ENCODE measurements at regions not wholly inside any gene's neighbourhood (a gene's known extent, or its start where the extent isn't known, plus 50 kb on each side); places are given as distances from the start of the nearest gene placed in this dataset.

DNA sequence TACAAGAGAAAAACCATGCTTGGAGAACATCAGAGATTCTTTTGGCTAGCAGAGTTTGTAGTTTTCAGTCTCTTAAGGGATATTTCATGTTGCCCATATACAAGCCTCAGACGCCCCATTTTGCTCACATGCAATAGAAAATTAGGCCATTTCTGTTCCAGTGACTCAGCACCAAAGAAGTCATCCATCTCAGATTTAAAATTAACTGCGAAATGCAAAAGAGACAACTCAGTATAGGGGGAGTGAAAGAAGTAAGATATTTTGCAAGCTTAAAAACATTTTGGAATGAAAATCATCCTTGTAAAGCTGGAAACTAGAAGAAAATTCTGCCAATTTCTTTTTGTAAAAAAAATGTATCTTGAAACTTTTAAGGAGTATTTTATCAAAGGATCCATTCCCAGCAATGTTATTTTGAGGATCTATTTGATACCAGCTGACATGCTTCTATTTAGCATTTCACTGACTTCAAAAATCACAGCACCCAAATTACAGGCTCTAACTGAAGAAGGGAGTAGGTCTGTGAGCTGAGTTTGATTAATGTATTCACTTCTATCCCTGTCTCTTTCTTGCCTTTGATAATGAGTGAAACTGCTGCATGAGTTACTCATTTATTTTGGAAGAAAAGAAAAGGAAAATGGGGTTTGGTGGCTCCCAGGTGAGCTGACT is 223.7 kb upstream of the SULF2 start:
- Histone ChIP-seq H3K4me1 (ENCODE audit: control insufficient read depth, insufficient read depth, low read length) (no peaks in the 10 kb centered on the region), H3K27ac (ENCODE audit: low read depth, low read length) (no peak overlapping the region), H3K9ac (ENCODE audit: low read length) (no peak overlapping the region), H3K27me3 (ENCODE audit: control insufficient read depth, insufficient read depth, low read length) (no peaks in the 10 kb centered on the region), H3K9me3 (ENCODE audit: control insufficient read depth, insufficient read depth, low read depth, low read length) (peaks cover 42% of the 10 kb centered on the region), H3K36me3 (ENCODE audit: control insufficient read depth, insufficient read depth, low read length) (no peaks in the 10 kb centered on the region), H3K4me3 (ENCODE audit: low read depth, low read length) (no peak overlapping the region)

DNA sequence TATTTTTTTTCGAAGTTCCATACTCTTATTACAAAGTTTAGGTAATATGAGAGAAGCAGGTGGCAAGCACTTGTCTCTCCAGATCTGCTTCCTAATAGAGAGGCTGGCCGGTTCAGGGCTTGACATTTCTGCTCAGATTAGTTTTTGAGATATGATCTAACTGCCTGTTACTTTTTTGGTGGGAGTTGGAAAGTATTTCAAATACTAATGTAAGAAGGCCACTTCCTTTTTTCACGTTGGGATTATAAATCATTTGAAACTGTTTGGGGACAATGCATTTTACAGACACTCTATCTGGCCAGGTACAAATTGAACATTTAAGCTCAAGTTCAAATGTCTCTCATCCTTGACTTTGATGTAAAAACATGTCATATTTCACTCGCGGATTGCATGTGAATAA is 222.1 kb upstream of the SULF2 start:
- no peaks in the 10 kb centered on the region for H3K4me1 ChIP-seq (ENCODE audit: control insufficient read depth, insufficient read depth, low read length)
- H3K4me3 ChIP-seq (ENCODE audit: low read depth, low read length), result no peak overlapping the region
- no peaks in the 10 kb centered on the region for H3K36me3 ChIP-seq (ENCODE audit: control insufficient read depth, insufficient read depth, low read length)
- peaks cover 44% of the 10 kb centered on the region for H3K9me3 ChIP-seq (ENCODE audit: control insufficient read depth, insufficient read depth, low read depth, low read length)
- H3K27ac ChIP-seq (ENCODE audit: low read depth, low read length), result no peak overlapping the region
- no peaks in the 10 kb centered on the region for H3K27me3 ChIP-seq (ENCODE audit: control insufficient read depth, insufficient read depth, low read length)
- H3K9ac ChIP-seq (ENCODE audit: low read length), result no peak overlapping the region

DNA sequence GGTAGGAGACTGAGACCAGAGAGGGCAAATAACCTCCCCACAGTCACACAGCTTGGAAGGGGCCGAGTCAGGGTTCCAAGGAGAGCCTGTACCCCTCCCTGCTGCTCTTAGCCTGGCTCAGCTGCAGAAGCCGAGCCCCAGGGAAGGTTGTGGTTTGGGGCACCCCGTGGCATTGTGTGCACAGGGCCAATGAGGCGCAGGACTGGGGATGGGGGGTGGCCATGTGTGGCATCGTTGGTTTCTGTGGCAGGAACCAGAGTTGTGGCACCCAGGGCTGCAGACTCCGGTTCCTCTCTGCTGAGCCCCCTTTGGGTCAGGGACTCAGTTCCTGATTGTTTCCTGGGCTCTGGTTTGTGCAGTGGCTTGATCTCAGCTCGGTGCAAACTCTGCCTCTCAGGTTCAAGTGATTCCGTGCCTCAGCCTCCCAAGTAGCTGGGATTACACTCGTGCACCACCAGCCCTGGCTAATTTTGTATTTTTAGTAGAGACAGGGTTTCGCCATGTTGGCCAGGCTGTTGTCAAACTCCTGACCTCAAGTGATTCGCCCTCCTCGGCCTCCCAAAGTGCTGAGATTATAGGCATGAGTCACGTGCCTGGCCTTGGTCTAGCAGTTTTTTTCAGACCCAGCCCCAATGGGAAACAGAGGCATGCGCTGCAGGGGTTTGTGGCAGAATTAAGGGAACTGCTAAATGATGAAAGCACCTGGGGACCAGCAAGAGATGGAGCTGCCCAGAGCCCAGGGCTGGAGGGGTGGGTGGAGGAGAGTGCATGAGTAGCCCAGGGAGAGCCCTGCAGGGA is 221.0 kb upstream of the SULF2 start:
- no peaks in the 10 kb centered on the region for H3K27me3 ChIP-seq (ENCODE audit: control insufficient read depth, insufficient read depth, low read length)
- no peaks in the 10 kb centered on the region for H3K4me1 ChIP-seq (ENCODE audit: control insufficient read depth, insufficient read depth, low read length)
- H3K36me3 ChIP-seq (ENCODE audit: control insufficient read depth, insufficient read depth, low read length), result no peaks in the 10 kb centered on the region
- H3K4me3 ChIP-seq (ENCODE audit: low read depth, low read length), result no peak overlapping the region
- peaks cover 38% of the 10 kb centered on the region for H3K9me3 ChIP-seq (ENCODE audit: control insufficient read depth, insufficient read depth, low read depth, low read length)
- H3K27ac ChIP-seq (ENCODE audit: low read depth, low read length), result no peak overlapping the region
- H3K9ac ChIP-seq (ENCODE audit: low read length), result no peak overlapping the region

DNA sequence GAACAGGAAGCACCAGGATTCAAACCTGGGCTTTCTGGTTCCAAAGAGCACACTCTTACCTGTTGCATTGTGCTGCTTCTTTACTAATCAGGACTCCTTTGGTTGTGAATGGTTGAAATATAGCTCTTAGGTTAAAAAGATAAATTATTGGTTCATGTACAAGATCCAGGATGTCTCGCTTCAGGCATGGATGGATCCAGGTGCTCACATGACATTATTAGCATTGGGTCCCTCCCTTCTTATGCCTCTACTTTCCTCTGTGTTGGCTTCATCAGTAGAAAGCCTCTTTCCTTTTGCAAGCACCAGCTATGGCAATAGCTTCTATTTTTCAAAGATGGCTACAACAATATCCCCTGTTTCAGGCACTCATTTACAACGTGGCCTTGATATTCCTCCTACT is 217.7 kb upstream of the SULF2 start:
- Histone ChIP-seq H3K9ac (ENCODE audit: low read length) (no peak overlapping the region), H3K36me3 (ENCODE audit: control insufficient read depth, insufficient read depth, low read length) (no peaks in the 10 kb centered on the region), H3K27me3 (ENCODE audit: control insufficient read depth, insufficient read depth, low read length) (no peaks in the 10 kb centered on the region), H3K27ac (ENCODE audit: low read depth, low read length) (no peak overlapping the region), H3K4me1 (ENCODE audit: control insufficient read depth, insufficient read depth, low read length) (no peaks in the 10 kb centered on the region), H3K9me3 (ENCODE audit: control insufficient read depth, insufficient read depth, low read depth, low read length) (peaks cover 16% of the 10 kb centered on the region; the same call in 1 of the 2 replicates), H3K4me3 (ENCODE audit: low read depth, low read length) (no peak overlapping the region)

DNA sequence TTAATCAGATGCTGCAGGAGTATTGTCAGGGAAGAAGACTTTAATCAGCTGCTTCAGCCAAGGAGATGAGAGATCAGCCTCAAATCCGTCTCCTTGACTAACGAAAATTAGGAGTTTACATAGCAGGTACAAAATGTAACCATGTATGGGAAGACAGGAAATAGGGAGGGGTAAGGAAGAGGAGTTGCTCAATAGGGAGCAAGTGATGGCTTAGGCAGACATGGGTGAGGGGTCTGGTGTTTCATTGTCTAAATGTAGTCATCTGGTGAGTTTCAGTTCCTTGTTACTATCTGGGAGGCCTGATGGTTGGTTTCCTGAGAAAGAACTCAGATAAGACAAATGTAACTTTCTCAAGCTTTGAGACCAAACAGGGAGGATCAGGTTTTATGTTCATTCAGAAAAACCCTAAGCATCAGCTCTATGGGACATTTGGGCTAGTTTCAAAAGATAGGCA is 217.3 kb upstream of the SULF2 start:
- no peak overlapping the region for H3K4me3 ChIP-seq (ENCODE audit: low read depth, low read length)
- no peak overlapping the region for H3K27ac ChIP-seq (ENCODE audit: low read depth, low read length)

DNA sequence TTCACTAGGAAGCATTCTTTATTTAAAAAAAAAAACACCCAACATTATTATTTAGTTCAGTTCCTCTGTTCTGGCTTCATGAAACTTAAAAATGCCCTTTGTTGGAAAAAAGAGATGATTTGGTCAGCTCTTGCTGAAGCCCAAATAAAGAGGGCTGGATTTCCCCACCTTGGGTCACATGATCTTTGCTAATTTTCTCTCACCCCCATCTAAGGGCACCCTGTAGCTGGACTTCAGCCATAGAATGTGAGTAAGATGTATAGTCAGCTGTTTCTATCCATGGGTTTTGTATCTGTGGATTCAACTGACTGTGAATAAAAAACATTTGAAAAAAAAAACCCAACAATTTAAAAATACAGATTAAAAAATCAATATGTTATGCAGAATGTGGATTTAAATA is 213.9 kb upstream of the SULF2 start:
- H3K27me3 ChIP-seq (ENCODE audit: control insufficient read depth, insufficient read depth, low read length), result no peaks in the 10 kb centered on the region
- H3K4me1 ChIP-seq (ENCODE audit: control insufficient read depth, insufficient read depth, low read length), result no peaks in the 10 kb centered on the region; the same call in 1 of the 2 replicates
- peaks cover 19% of the 10 kb centered on the region for H3K9me3 ChIP-seq (ENCODE audit: control insufficient read depth, insufficient read depth, low read depth, low read length)
- no peak overlapping the region for H3K4me3 ChIP-seq (ENCODE audit: low read depth, low read length)
- no peaks in the 10 kb centered on the region for H3K36me3 ChIP-seq (ENCODE audit: control insufficient read depth, insufficient read depth, low read length)
- no peak overlapping the region for H3K27ac ChIP-seq (ENCODE audit: low read depth, low read length)
- no peak overlapping the region for H3K9ac ChIP-seq (ENCODE audit: low read length)

More for the DNA sequence above, 217.3 kb upstream of the SULF2 start:
- Histone ChIP-seq H3K4me1 (ENCODE audit: control insufficient read depth, insufficient read depth, low read length) (no peaks in the 10 kb centered on the region), H3K9me3 (ENCODE audit: control insufficient read depth, insufficient read depth, low read depth, low read length) (peaks cover 12% of the 10 kb centered on the region; the same call in 1 of the 2 replicates), H3K27me3 (ENCODE audit: control insufficient read depth, insufficient read depth, low read length) (no peaks in the 10 kb centered on the region), H3K9ac (ENCODE audit: low read length) (no peak overlapping the region), H3K36me3 (ENCODE audit: control insufficient read depth, insufficient read depth, low read length) (no peaks in the 10 kb centered on the region)

DNA sequence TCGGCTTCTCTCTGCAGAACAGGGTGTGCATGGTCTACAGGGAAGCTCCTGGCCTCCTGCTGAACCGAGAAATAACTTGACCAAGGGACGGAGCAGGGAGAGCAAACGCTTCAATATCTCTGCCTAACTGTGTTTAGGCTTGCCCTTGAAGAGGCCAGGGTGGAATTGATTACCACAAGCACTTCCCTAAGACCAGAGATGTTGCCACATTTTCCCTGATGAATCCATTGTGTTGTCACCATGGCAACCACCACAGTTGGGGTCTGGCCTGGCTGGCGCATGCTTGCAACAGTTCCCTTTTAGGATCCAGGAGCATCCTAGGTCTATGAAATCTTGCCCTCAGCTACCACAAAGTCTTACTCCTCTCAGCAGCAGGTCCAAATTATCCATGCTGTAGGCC is 213.5 kb upstream of the SULF2 start:
- H3K9ac ChIP-seq (ENCODE audit: low read length), result no peak overlapping the region
- H3K4me1 ChIP-seq (ENCODE audit: control insufficient read depth, insufficient read depth, low read length), result no peaks in the 10 kb centered on the region; the same call in 1 of the 2 replicates
- H3K27ac ChIP-seq (ENCODE audit: low read depth, low read length), result no peak overlapping the region
- H3K9me3 ChIP-seq (ENCODE audit: control insufficient read depth, insufficient read depth, low read depth, low read length), result peaks cover 22% of the 10 kb centered on the region
- H3K4me3 ChIP-seq (ENCODE audit: low read depth, low read length), result no peak overlapping the region
- no peaks in the 10 kb centered on the region for H3K36me3 ChIP-seq (ENCODE audit: control insufficient read depth, insufficient read depth, low read length)
- H3K27me3 ChIP-seq (ENCODE audit: control insufficient read depth, insufficient read depth, low read length), result no peaks in the 10 kb centered on the region

DNA sequence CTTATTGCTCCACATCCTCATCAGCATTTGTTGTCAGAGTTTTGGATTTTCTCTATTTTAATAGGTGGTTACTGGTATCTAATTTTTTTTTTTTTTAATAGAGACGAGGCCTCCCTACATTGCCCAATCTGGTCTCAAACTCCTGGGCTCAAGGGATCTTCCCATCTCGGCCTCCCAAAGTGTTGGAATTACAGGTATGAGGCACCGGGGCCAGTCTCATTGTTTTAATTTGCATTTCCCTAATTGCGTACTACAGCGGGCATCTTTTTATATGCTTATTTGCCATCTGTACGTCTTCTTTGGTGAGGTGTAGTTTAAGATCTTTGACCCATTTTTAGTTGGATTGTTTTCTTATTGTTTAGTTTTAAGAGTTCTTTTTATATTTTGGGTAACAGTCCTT is 210.4 kb upstream of the SULF2 start:
- peaks cover 30% of the 10 kb centered on the region for H3K9me3 ChIP-seq (ENCODE audit: control insufficient read depth, insufficient read depth, low read depth, low read length)
- H3K4me1 ChIP-seq (ENCODE audit: control insufficient read depth, insufficient read depth, low read length), result peaks cover 11% of the 10 kb centered on the region
- no peaks in the 10 kb centered on the region for H3K36me3 ChIP-seq (ENCODE audit: control insufficient read depth, insufficient read depth, low read length)
- no peak overlapping the region for H3K27ac ChIP-seq (ENCODE audit: low read depth, low read length)
- H3K9ac ChIP-seq (ENCODE audit: low read length), result no peak overlapping the region
- no peaks in the 10 kb centered on the region for H3K27me3 ChIP-seq (ENCODE audit: control insufficient read depth, insufficient read depth, low read length)
- H3K4me3 ChIP-seq (ENCODE audit: low read depth, low read length), result no peak overlapping the region

DNA sequence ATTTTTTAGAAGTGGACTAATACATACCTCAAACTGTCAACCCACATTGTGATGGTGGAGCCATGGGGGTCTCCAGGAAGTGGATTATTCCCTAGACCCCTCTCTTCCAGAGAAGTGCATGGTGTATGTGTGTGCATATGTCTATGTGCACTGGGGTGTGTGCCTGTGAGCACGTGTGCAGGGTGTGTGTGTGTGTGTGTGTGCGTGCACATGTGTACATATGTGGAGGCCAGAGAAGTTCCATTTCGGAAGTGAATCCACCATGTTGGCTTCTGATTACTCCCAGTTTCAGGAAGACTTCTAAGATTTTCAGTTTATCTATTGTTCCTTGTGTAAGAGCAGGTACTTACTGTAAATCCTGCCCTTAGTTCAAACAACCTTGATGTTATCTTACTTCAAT is 208.5 kb upstream of the SULF2 start:
- Histone ChIP-seq H3K4me1 (ENCODE audit: control insufficient read depth, insufficient read depth, low read length) (peaks cover 11% of the 10 kb centered on the region), H3K9me3 (ENCODE audit: control insufficient read depth, insufficient read depth, low read depth, low read length) (peaks cover 30% of the 10 kb centered on the region), H3K36me3 (ENCODE audit: control insufficient read depth, insufficient read depth, low read length) (no peaks in the 10 kb centered on the region), H3K27me3 (ENCODE audit: control insufficient read depth, insufficient read depth, low read length) (no peaks in the 10 kb centered on the region), H3K4me3 (ENCODE audit: low read depth, low read length) (no peak overlapping the region), H3K9ac (ENCODE audit: low read length) (no peak overlapping the region), H3K27ac (ENCODE audit: low read depth, low read length) (no peak overlapping the region)

DNA sequence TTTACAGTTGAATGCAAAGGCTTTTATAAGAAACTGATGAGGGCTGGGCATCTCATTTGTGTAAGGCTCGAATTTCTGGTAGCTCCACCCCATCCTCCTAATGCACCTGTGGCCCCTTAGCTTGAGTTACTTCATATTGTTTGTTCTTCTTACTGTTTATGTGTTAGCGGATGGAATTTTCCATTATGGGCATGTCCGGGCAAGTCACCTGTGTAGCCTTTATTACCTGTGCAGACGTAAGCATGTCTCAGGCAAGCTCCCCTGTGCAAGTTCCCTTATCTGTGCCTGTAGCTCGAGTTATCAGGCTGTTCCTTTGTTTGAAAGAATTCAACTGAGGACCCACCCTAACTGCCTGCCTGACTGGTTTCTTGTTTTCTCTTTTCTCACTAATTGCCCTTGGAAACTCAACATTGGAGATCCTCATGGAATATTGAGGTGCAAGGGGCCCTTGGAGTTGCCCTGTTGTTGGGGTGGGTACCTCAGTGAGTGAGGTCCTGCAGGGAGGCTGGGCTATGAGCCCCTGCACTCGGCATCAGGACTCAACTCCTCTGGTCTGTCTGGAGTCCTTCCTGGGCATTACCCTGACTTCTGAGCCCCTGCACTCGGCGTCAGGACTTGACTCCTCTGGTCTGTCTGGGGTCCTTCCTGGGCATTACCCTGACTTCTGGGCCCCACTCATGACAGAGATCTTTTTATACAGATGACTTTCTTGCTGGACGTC is 207.9 kb upstream of the SULF2 start:
- peaks cover 11% of the 10 kb centered on the region for H3K4me1 ChIP-seq (ENCODE audit: control insufficient read depth, insufficient read depth, low read length)
- H3K9me3 ChIP-seq (ENCODE audit: control insufficient read depth, insufficient read depth, low read depth, low read length), result peaks cover 30% of the 10 kb centered on the region
- H3K9ac ChIP-seq (ENCODE audit: low read length), result no peak overlapping the region
- no peak overlapping the region for H3K27ac ChIP-seq (ENCODE audit: low read depth, low read length)
- H3K27me3 ChIP-seq (ENCODE audit: control insufficient read depth, insufficient read depth, low read length), result no peaks in the 10 kb centered on the region
- no peaks in the 10 kb centered on the region for H3K36me3 ChIP-seq (ENCODE audit: control insufficient read depth, insufficient read depth, low read length)
- 0 out of 2 replicates have a peak overlapping the region, but pooled peaks have one; percentile 15 for H3K4me3 ChIP-seq (ENCODE audit: low read depth, low read length)
